HG02938 (cell line): ENCODE measurements at regions not wholly inside any gene's neighbourhood (a gene's known extent, or its start where the extent isn't known, plus 50 kb on each side); places are given as distances from the start of the nearest gene placed in this dataset.
"Not testable (repeated sequence)": the region's sequence is repeated elsewhere in the genome, so short reads cannot be mapped to it uniquely, and the experiment has no call there.

Experiments
- ATAC-seq: cut with Tn5 transposase; IDR thresholded peaks from one replicate; pipeline ENCODE4 v1.9.1; 2021; ENCODE audit warnings: mild to moderate bottlenecking, moderate library complexity; ENCODE audit not compliant: unreplicated experiment

- no peak for ATAC-seq
Observed at GRCh38 chr10:71015674-71016073, 127.3 kb upstream of the PCBD1 start.

- ATAC-seq: not testable (repeated sequence)
Observed at GRCh38 chr10:71020061-71020460, 131.7 kb upstream of the PCBD1 start.

DNA sequence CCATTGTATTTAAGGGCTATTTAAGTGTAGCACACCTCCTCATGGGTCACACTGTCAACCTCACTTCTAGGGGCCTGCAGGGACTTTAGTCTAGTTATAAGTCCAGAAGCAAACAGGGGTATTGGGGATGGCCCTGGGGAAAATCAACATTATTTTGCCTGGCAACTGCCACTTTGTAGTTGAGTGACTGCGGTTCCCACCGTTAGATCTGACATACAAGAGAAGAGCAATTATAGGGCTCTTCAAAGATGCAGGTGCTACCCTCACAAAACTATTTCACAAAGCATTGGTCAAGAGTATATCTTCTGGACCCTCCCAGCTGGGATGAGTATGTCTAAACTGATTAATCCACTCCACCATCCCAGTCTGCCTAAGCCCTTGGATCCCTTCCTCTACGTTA lies 133.0 kb upstream of the PCBD1 start:
- no peak for ATAC-seq

DNA sequence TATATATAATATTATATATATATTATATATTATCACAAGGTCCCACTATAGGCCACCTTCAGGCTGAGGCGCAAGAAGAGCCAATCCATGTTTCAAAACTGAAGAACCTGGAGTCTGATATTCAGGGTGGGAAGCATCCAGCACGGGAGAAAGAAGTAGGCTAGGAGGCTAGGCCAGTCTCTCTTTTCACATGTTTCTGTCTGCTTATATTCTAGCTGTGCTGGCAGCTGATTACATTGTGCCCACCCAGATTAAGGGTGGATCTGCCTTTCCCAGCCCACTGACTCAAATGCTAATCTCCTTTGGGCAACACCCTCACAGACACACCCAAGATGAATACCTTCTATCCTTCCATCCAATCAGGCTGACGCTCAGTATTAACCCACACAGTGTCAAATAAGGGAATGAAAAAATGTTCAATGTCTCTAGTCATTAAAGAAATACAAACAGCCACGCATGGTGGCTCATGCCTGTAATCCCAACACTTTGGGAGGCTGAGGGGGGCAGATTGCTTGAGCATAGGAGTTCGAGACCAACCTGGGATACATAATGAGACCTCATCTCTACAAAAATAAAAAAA lies 135.4 kb upstream of the PCBD1 start:
- ATAC-seq: no peak

GRCh38 chr10:71024490-71024889 lies 136.1 kb upstream of the PCBD1 start:
- no peak for ATAC-seq

DNA sequence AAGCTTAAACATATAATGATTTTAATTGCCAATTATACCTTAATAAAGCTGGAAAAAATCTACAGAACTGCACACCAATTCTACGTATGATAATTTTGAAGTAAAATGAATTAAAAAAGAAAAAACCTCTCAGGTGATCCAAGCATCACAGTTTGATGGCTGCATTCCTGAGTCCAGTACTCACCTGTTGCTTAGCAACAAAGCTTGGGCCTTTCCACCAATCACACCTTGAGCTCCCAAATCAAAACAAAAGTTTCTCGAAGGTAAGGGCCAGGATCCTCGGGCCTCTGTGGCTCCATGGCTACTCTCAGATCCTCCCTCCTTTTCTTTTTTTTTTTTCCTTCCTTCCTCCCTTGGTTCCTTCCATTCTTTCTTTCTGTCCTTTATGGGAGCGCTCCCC lies 137.2 kb upstream of the PCBD1 start:
- ATAC-seq: no peak

GRCh38 chr10:71028066-71028465 lies 139.7 kb upstream of the PCBD1 start:
- no peak for ATAC-seq

DNA sequence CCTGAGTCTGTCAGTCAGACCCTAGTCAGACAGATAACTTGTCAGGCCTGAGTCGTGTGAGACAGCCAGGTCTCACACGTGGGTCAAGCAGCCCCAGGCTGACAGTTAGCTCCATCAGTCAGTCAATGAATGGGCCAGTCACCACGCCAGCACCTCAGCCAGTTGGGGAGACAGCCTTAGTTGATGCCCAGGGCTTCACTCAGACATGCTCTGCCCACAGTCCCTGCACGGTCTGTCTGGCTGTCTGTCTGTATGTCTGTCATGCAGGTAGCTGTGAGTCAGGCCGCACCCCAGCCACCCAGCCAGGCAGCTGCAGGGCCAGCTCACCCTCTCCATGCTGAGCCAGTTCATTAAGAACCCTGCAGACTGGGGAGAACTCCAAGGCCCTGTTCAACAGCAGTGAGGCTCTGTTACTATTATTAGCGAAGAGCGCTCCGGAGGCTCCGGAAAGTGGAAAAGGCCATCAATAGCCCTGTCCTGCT lies 141.1 kb upstream of the PCBD1 start:
- no peak for ATAC-seq

DNA sequence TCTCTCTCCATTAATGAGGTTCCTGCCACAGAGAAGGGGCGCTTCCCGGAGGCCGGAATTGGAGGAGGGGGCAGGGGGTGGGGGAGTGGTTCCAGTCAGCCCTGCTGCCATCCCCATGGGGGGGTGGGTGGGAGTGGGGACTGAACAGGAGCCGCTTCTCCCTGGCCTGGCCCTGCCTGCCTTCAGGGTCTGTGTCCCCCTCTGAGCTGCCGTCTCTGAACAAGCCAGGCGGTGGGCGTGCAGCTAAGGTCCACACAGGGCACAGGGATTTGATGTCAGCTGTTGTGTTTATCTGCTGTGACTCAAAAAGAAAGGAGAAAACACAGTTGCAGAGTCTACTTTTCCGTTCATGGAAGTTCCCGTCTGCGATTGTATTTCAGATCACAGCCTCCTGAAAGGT lies 141.5 kb upstream of the PCBD1 start:
- no peak for ATAC-seq

- no peak for ATAC-seq
Observed at GRCh38 chr10:71031026-71031425, 142.7 kb upstream of the PCBD1 start.

DNA sequence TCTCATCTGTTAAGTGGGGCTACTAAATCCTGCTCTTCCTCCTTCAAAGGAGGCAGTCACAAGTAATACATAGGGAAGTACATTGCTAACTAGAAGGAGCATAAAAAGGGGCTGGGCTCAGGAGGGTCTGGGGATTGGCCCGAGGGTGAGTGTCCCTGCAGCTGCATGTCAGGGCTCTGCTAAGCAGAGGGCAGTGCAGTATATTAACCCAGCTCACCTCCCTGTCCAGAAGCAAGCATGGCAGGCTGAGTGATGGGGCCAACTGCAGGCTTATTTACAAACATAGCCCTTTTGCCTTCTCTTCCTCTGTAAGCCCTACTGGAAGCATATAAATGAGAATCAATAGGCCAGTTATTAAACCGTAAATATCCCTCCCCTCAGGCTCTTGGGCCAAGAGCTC lies 143.2 kb upstream of the PCBD1 start:
- no peak for ATAC-seq

DNA sequence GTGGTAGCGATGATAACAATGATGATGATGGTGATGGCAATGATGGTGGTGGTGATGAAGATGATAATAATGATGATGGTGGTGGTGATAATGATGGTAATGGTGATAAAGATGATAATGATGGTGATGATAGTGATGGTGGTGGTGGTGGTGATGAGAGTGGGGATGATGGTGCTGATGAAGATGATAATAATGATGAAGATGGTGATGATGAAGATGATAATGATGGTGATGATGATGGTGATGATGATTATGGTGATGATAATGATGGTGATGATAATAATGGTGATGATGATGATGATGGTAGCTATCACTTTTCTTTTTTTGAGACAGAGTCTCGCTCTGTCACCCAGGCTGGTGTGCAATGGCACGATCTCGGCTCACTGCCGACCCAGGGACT lies 144.5 kb upstream of the PCBD1 start:
- ATAC-seq: no peak

GRCh38 chr10:71033396-71033980 lies 145.1 kb upstream of the PCBD1 start:
- no peak for ATAC-seq

DNA sequence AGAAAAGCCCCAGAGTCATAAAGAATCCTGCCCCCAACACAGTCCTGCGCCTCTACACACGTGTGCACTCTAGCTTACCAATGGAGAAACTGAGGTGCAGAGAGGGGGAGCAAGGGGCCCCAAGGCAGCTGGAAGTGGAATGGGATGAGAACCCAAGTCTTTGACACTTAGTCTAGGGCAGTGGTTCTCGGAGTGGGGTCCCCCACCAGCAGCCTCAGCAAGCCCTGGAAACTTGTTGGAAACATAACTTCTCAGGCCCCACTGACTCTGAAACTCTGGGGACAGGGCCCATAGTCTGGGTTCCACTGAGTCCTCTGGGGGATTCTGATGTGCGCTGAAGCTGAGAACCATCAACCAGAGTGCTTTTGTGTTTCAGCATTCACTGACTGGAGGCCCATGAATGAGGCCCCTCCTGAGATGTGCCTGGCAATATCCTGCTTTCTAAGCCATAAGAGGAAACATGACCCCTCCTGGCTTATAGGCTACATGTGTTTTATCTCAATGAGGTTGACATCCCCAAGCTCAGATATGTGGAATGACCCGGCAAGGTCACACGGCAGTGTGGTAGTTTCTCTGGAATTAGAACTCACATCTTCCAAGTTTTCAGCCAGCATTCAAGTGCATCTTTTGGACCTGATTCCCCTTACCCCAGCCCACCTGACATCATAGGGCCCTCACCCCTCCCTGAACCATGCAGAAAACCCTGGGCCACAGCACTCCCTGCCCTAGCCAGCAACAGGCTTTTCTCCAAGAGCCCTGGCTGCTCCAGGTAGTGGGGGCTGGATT lies 147.3 kb upstream of the PCBD1 start:
- no peak for ATAC-seq

GRCh38 chr10:71036297-71036966 lies 148.1 kb upstream of the PCBD1 start:
- no peak for ATAC-seq

DNA sequence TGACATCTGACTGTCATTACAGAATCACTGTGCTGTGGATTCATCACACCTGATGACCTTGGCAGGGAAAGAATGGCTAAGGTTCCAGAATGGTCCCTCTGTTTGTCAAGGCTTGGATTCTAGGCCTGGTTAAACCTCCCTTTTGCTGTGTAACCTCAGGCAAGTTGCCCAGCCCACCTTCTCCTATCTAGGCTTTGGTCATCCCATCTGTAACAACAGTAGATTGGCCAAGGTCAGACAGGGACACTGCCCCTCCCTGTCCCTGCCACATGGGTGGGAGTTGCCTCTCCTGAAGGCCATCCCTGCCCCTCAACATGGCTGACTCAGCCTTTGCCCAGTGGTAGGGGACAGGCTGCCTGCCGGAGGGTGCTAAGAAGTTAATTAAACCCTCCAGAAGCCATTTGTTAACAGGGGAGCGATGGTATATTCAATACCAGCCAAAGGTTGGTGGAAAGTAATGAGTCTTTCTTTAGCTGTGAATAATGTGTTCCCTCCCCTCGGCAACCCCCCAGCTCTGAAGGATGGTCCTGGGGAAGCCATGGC lies 149.8 kb upstream of the PCBD1 start:
- ATAC-seq: no peak

GRCh38 chr10:71038921-71039320 lies 150.6 kb upstream of the PCBD1 start:
- no peak for ATAC-seq

- ATAC-seq: no peak
Observed at GRCh38 chr10:71039551-71039950, 151.2 kb upstream of the PCBD1 start.

DNA sequence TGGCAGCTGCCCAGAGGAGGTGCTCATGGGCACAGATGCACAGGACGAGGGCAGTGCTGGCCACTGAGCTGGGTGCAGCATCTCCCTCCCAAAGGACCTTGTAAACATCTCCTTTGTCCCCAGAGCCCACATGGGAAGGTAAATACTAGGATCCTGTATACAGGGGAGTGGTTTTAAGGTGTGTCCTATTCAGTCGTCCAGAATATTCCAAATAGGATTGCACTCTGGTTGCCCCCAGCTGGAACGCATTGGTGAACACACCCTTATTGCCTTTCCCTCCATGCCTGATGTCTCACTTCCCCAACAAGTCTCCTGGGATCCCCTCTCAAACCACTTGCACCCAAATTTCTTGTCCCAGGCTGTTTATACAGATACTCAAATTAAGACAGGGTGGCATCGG lies 152.0 kb upstream of the PCBD1 start:
- ATAC-seq: no peak

- no peak for ATAC-seq
Observed at GRCh38 chr10:71040846-71041605, 152.7 kb upstream of the PCBD1 start.

DNA sequence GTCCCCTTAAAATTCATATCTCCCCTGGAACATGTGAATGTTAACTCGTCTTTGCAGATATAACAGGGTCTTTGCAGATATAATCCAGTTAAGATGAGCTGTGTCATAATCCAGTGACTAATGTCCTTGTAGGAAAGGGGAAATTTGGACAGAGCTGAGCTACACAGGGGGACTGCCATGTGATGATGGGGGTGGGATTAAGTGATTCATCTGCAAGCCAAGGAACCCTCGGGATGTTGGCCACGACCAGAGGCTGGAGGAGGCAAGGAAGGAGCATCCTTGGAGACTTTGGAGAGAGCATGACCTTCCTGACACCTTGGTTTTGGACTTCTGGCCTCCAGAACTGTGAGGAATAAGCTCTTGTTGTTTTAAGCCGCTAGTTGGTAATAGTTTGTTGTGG lies 153.9 kb upstream of the PCBD1 start:
- ATAC-seq: no peak
